ENCODE measurements at regions not wholly inside any gene's neighbourhood (a gene's known extent, or its start where the extent isn't known, plus 50 kb on each side); places are given as distances from the start of the nearest gene placed in this dataset.

GRCh38 chr2:39504790-39505335 is 67.8 kb upstream of the MAP4K3 start:
- TF ChIP-seq, protein P1, sequence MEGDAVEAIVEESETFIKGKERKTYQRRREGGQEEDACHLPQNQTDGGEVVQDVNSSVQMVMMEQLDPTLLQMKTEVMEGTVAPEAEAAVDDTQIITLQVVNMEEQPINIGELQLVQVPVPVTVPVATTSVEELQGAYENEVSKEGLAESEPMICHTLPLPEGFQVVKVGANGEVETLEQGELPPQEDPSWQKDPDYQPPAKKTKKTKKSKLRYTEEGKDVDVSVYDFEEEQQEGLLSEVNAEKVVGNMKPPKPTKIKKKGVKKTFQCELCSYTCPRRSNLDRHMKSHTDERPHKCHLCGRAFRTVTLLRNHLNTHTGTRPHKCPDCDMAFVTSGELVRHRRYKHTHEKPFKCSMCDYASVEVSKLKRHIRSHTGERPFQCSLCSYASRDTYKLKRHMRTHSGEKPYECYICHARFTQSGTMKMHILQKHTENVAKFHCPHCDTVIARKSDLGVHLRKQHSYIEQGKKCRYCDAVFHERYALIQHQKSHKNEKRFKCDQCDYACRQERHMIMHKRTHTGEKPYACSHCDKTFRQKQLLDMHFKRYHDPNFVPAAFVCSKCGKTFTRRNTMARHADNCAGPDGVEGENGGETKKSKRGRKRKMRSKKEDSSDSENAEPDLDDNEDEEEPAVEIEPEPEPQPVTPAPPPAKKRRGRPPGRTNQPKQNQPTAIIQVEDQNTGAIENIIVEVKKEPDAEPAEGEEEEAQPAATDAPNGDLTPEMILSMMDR (IDR thresholded peaks at IDR 0.05; ENCODE audit: low read depth, low read length) = no peak
- DNase-seq (ENCODE audit: low read depth in 2 of 2) = peak; percentile 92 to 95
- peak overlapping the region in 1 of 2 donors; percentile 11 for H3K4me3 ChIP-seq (replicated peaks in 1 of 2; ENCODE audit: low read depth in 2 of 2, low read length in 2 of 2)

GRCh38 chr2:39506215-39506614 is 69.1 kb upstream of the MAP4K3 start:
- TF ChIP-seq, protein P1 (IDR thresholded peaks at IDR 0.05; ENCODE audit: low read depth, low read length) = no peak
- DNase-seq (ENCODE audit: low read depth in 2 of 2) = peak in 1 of 2 donors; percentile 42

GRCh38 chr2:39508198-39508597 is 71.1 kb upstream of the MAP4K3 start:
- TF ChIP-seq, protein P1 (IDR thresholded peaks at IDR 0.05; ENCODE audit: low read depth, low read length) = no peak
- H3K4me3 ChIP-seq (replicated peaks in 1 of 2; ENCODE audit: low read depth in 2 of 2, low read length in 2 of 2) = no peak overlapping the region
- peak in 1 of 2 donors; percentile 57 for DNase-seq (ENCODE audit: low read depth in 2 of 2)

More at GRCh38 chr2:39506215-39506614, 69.1 kb upstream of the MAP4K3 start:
- H3K4me3 ChIP-seq (replicated peaks in 1 of 2; ENCODE audit: low read depth in 2 of 2, low read length in 2 of 2) = no peak overlapping the region

- TF ChIP-seq, protein P1 (IDR thresholded peaks at IDR 0.05; ENCODE audit: low read depth, low read length) = no peak
Measured at GRCh38 chr2:39510140-39510539, 73.1 kb upstream of the MAP4K3 start.

DNA sequence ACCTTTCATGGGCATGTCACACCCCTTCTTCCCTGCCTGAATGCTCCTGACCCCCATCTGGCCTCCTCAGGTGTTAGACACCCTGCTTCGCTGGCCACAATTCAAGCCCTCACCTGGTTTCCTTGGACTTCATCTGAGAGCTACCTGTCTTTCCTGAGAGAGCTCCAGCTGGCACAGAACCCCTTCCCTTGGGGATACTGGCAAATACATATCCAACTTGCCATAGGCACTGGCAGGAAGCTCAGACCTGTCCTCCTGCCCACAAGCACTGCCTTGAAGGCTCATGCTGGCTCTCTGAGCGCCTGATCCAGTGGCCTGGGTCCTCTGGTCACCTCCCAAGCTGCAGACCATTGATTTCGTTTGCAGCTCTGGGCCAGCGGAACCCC is 74.1 kb upstream of the MAP4K3 start:
- DNase-seq (ENCODE audit: low read depth in 2 of 2) = no peak
- TF ChIP-seq, protein P1 (IDR thresholded peaks at IDR 0.05; ENCODE audit: low read depth, low read length) = no peak
- H3K4me3 ChIP-seq (replicated peaks in 1 of 2; ENCODE audit: low read depth in 2 of 2, low read length in 2 of 2) = no peak overlapping the region

More at GRCh38 chr2:39510140-39510539, 73.1 kb upstream of the MAP4K3 start:
- no peak overlapping the region for H3K4me3 ChIP-seq (replicated peaks in 1 of 2; ENCODE audit: low read depth in 2 of 2, low read length in 2 of 2)
- DNase-seq (ENCODE audit: low read depth in 2 of 2) = no peak

- DNase-seq (ENCODE audit: low read depth in 2 of 2) = no peak
- no peak overlapping the region for H3K4me3 ChIP-seq (replicated peaks in 1 of 2; ENCODE audit: low read depth in 2 of 2, low read length in 2 of 2)
- TF ChIP-seq, protein P1 (IDR thresholded peaks at IDR 0.05; ENCODE audit: low read depth, low read length) = no peak
Measured at GRCh38 chr2:39511605-39512433, 74.7 kb upstream of the MAP4K3 start.

Data from cardiac fibroblast (primary cell).